HG03175 (cell line): ENCODE measurements at regions not wholly inside any gene's neighbourhood (a gene's known extent, or its start where the extent isn't known, plus 50 kb on each side); places are given as distances from the start of the nearest gene placed in this dataset.

ENCODE experiments used
- ATAC-seq: cut with Tn5 transposase; IDR thresholded peaks from one replicate; pipeline ENCODE4 v1.9.1; 2021; ENCODE audit warnings: mild to moderate bottlenecking, moderate library complexity; ENCODE audit not compliant: unreplicated experiment

GRCh38 chr16:17617021-17617552, 146.3 kb upstream of the XYLT1 start:
- no peak for ATAC-seq

DNA sequence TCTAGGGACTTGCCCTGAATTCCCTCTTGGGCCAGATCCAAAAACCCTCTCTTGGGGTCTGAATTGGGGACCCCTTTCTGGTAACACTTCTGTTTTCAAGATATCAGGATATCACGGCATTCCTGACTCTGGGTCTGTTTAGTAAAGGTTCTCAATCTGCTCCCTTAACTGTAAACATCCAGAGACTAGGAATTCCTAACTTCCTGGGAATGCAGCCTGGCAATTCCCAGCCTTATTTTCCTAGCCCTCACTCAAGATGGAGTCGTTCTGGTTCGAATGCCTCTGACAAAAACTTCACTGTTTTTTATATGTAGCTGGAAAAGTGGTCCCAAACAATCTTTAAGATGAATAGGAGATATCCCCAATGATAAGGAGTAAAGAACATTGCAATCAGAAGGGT, 141.6 kb upstream of the XYLT1 start:
- no peak for ATAC-seq

DNA sequence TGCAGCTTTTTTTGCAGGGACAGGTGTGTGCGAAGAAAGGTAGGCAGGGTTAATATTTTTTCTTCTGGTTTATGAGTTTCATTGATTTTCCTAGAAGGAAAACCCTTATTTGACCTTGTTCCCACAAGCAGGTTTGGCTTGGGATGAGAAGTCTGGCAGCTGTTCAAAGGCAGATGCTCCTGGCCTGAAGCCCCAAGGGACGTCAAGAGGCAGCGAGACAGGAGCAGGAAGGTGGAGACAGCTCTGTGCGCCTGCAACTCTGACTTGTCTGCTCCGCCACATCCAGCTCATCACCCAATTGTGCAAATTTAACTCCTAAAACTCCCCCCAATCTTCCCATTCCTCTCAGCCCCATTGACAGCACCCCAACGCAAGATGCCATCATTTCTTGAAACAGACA, 136.8 kb upstream of the XYLT1 start:
- ATAC-seq, result no peak

DNA sequence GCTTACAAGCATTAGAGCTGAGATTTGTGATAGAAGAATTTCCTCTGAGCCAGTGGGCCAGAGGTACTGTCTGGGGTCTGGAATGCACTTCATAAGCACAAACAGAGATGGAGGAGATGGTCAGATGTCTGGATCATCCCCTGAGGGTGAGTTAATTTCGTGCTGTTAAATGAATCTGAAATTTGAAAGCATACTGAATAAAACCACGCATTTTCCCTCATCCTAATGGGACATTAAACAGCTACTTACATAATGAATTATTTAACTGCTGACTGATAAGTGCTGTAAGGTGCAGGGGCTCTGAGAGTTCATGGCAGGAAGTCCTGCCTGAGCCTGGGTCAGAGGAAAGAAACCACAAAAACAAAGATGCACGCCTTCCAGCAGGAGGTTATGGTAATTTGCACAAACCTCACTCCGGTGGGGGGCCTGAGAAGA, 136.3 kb upstream of the XYLT1 start:
- ATAC-seq, result no peak

DNA sequence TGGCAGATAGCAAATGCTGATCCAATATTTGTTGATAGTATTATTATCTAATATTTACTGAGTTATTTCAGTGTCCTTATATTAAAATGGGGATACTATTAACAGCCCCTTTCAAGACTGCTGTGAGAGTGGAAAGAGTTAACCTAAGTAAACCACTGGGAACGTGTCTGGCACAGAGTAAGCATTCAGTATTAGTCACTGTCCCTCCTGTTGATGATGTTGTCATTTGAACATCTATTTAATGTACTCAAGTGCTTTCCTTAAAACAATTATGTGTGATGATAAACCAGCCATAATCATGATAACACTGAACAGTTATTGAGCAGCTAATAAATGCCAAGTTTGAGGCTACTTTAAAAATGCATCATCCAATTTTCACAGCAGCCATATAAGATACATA, 135.7 kb upstream of the XYLT1 start:
- no peak for ATAC-seq

GRCh38 chr16:17605784-17606183, 135.0 kb upstream of the XYLT1 start:
- no peak for ATAC-seq

DNA sequence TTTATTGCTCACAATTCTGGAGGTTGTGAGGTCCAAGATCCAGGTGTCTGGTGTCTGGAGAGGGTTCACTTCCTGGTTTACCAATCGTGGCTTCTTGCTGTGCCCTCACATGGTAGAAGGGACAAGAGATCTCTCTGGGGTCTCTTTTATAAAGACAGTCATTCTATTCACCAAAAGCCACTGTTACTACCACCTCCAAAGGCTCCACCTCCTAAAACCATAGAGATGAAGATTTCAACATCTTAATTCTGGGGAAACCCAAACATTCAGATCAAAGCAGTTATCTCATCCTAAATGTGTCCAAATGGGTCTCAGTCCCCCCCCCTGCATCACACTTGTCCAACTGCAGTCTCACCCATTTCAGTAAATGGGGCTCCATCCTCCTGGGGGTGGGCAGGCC, 132.9 kb upstream of the XYLT1 start:
- no peak for ATAC-seq

DNA sequence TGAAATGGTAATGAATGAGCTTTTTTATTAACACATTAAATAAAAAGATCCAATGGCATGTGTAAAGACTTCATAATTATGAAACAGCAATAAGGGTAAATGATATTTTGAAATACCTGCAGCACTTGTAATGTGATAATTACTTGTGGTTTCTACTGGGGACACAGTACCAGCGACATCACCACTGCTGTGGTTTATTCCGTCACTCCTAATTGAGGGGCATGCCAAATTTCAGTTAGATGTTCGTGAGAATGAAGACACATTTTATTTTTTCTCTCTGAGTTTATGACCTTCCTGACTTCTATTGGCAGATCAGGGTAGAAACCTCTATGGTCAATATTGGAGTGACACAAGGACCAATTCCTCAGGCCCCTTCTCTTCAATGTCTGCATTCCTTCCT, 131.9 kb upstream of the XYLT1 start:
- ATAC-seq, result no peak

DNA sequence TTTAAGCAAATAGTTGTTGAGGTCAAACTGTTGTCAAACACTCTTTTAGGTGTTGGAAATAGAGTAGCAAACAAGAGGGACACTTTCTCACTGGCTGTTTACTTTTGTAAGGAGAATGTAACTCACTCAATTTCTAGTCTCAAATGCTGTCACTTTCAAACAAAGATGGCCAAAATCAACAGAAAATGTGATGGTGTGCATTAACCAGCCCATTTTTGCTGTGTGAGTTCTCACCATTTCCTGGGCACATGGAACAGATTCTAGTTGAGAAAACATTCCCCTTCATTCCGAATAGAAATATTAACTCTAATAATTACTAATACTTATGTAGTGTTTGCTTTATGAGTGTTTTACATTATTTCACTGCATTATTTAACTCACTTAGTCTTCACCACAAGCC, 128.2 kb upstream of the XYLT1 start:
- ATAC-seq, result no peak

GRCh38 chr16:17591655-17592405, 121.1 kb upstream of the XYLT1 start:
- ATAC-seq, result no peak

DNA sequence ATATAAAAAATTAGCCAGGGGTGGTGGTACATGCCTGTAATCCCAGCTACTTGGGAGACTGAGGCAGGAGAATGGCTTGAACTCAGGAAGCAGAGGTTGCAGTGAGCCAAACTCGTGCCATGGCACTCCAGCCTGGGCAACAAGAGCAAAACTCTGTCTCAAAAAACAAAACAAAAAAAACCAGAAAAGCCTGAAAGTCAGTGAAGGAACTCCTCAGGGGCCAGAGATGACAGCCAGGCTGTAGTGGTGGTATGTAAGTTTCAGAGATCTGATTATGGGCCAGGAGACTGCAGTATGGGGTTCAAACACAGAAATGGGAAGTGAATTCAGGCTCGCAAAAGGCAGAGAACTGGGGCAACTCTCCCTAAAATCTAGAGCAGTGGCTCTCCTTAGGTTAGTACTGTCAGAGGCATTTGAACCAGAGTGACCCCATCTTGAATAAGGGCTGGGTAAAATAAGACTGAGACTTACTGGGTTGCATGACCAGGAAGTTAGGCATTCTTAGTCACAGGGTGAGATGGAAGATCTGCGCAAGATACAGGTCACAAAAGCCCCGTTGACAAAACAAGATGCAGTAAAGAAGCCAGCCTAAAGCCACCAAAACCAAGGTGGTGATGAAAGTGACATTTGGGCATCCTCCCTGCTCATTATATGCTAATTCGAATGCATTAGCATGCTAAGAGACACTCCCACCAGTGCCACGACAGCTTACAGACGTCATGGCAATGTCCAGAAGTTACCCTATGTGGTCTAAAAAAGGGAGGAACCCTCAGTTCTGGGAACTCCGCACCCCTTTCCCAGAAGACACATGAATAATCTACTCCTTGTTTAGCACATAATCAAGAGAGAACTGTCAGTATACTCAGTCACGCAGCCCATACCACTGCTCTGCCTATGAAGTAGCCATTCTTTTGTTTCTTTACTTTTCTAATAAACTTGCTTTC, 120.2 kb upstream of the XYLT1 start:
- ATAC-seq, result no peak

GRCh38 chr16:17589898-17590297, 119.1 kb upstream of the XYLT1 start:
- ATAC-seq, result no peak

DNA sequence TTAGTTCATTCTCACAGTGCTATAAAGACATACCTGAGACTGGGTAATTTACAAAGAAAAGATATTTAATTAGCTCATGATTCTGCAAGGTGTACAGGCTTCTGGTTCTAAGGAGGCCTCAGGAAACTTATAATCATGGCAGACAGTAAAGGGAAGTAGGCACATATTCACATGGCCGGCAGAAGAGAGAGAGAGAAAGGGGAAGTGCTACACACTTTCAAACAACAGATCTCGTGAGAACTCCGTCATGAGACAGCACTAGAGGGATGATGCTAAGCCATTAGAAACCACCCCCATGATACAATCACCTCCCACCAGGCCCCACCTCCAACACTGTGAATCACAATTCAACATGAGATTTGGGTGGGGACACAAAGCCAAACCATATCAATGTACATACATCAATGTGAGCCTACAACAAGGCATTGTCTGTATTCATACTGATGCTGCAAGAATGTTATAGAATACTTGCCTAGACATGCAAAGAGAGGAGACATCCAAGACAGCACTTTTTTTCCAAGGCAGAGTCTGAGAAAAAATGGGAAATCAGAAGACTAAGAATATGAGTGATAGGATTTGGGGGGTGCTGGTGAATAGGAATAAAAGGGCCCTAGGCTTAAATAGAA, 114.8 kb upstream of the XYLT1 start:
- ATAC-seq, result no peak

DNA sequence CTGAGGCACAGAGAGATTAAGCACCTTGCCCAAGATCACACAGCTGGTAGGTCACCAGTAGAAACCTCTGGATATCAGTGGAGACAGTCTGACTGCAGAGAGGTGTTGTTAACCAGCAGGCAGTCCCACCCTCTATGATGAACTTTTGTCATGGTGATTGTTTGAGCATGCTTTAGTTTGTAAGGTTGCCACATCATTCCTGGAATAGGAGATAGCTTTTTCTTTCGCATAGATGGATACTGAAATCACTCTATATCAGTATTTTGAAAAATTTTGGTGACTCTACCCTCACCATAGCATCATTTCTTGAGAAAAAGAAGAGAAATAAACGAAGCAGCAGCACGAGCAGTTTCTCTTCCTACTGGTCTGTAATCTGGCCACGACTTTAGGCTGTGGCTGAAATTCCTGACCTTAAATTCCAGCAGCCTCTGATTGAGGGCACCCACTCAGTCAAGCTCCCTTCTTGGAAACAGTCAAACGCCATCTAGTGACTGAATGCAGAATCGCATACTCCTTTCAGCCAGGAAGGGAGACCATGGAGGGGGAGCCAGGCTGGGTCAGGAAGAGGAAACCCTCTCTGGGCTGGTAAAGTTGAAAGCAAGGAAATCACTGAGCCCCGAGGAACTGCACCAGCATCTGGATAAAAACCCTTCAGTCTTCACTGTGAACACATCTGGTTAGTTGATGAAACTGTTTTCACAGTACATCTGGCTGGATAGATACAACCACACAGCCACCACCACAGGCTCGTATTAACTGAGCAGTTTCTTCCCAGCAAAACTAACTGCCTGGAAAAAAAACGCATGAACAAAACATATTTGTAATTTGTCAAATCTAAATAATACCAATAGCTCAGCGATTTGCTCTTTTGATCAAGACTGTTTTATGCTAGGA, 108.5 kb upstream of the XYLT1 start:
- peak; percentile 45 for ATAC-seq

- ATAC-seq, result no peak
These were observed 103.5 kb upstream of the XYLT1 start for GRCh38 chr16:17574256-17574655.

DNA sequence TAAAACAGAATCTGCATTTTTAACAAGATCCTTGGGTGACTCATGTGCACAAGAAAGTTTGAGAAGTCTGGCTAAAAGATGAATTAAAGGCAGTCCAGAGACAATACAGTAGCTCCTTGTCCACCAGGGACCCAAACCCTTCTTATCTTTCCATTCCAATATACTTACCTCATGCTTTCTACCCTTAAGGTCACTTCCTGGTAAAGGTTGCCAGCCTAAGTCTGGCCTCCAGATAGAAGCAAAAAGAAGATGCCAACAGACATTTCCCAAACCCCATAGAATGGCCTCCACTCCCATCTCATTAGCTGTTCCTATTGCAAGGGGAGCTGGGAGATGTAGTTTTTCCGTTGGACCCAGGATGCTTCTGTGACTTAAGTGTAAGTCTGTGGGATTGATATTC, 101.4 kb upstream of the XYLT1 start:
- ATAC-seq, result no peak

- ATAC-seq, result no peak
These were observed 100.8 kb upstream of the XYLT1 start for GRCh38 chr16:17571499-17572093.

DNA sequence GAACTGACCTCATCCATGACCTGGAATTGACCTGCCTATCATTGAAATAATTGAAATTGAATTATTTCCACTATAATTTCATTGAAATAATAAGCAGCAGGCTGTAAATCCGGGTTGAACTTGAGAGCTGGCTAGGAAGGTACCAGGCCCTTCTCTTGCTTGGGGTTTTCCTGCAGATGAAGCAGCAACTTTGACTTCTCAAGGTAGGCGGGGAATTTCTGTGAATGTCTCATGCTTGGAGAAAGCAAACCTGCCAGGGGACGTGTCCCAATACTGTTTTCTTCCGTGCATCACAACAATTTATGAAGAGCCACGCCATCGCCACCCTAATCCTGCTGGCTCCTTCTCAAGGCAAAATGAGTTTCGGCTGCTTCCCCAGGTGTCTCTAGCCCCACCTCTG, 97.5 kb upstream of the XYLT1 start:
- no peak for ATAC-seq

- ATAC-seq, result no peak
These were observed 96.7 kb upstream of the XYLT1 start for GRCh38 chr16:17567455-17567854.
